A204.1 (cell line): ENCODE measurements at regions not wholly inside any gene's neighbourhood (a gene's known extent, or its start where the extent isn't known, plus 50 kb on each side); places are given as distances from the start of the nearest gene placed in this dataset.

Experiments
- FAIRE-seq: peaks from 2 replicates; lab custom pipeline; 2012; peaks lifted over from hg19 to GRCh38; lab: Jason Lieb, UNC

- FAIRE-seq = no peak
Observed at GRCh38 chr9:86830356-86830755, 117.0 kb downstream of the GAS1 start.

DNA sequence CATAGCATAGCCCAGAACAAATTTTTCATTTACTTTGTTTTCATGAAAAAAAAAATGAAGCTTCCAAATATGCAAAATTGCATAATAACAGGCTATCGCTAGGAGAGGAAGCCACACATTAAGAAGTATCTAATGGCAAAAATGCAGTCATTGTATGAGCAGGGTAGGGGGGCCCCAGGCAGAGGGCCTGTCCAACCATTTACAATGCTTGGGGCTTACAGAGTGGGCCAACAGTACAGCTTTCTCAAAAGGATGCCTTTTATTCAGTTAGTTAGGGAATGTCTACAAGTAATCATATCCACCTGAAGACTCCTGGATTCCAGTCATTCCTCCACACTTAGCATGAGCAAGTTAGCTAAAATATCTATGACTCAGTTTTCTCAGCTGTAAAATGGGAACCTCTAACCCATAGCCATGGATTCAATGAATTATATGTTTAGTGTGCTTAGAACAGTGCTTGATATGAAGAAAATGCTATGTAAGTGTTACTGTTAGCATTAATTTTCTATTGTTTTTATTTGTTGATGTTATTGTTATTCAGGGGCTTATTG is 117.7 kb downstream of the GAS1 start:
- FAIRE-seq = no peak

DNA sequence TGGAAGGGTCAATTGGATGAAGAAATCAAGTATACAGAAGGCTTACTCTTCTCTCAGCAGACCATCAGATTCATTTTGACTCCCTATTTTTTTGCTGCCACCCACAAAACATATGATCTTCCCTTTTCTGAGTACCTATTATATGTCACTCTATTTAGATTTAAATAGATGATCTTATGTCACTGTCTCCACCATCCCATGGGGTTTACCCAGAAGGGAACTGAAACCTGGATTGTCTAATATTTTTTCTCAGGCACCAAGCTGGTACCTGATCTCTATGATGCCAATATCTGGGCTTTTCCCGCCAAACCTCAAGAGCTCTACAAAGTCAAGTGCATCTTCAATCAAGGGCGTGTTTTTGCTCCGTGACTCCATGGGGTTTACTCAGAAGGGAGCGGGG is 118.7 kb downstream of the GAS1 start:
- no peak for FAIRE-seq

DNA sequence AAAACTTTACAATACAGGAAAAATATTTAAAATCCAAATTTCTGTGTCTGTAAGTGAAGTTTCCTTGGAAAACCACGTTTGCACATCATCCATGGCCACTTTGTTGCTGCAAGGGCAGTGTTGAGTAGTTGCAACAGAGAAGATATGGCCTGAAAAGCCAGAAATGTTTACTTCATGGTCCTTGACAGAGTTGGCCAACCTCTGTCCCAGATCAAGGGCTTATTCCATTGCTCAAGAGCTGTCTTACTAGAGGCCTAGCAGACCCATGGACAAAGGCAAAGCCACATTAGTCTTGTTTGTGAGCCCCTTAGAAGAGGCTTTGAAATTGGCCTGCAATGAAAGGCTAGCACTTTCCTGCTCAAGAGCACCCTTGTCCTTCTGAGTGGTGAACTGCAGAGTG is 119.4 kb downstream of the GAS1 start:
- FAIRE-seq = no peak

DNA sequence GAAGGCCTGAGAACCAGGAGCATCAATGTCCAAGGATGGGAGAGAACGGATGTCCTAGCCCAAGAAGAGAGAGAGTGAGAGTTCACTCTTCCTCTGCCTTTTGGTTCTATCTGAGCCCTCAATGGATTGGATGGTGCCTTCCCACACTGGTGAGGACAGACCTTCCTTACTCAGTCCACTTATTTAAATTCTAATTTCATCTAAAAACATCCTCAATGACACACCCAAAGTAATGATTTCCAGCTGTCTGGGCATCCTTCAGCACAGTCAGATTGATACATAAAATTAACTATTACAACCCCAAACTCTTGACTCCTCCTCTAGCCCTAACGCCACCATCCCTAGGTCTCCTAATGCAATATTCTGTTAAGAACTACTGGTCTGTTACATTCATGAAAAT is 122.0 kb downstream of the GAS1 start:
- FAIRE-seq = no peak

- no peak for FAIRE-seq
Observed at GRCh38 chr9:86822006-86822801, 125.1 kb downstream of the GAS1 start.

- FAIRE-seq = no peak
Observed at GRCh38 chr9:86821006-86821845, 126.1 kb downstream of the GAS1 start.

DNA sequence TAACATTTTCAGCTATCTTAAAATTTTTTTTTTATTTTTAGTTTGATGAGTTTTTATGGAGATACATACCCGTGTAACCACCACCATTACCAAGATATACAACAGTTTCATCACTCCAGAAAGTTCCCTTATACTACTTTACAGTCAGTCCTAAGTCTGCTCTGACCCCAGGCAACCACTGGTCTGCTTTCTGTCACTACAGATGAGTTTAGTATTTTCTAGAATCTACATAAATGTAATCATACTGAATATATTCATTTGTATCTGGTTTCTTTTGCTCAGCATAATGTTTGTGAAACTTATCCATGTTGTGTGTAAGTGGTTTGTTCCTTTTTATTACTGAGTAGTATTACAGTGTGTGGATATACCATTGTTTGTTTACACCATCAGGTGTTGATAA is 127.8 kb downstream of the GAS1 start:
- no peak for FAIRE-seq

DNA sequence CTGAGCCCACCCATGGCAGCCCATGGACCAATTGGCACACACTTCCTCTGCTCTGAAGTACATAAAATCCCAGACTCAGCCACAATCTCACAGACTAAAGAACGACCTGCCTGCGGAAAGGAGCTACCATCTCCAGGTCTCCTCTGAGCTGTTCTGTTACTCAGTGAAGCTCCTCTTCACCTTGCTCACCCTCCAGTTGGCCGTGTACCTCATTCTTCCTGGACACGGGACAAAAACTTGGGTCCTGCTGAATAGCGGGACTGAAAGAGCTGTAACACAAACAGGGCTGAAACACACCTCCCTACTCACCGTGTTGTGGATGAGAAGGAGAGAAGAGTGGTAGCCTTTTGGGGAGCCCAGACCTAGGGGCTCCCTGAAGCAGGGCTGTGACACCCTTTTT is 128.7 kb downstream of the GAS1 start:
- no peak for FAIRE-seq

GRCh38 chr9:86816868-86817267 is 130.4 kb downstream of the GAS1 start:
- FAIRE-seq = no peak

GRCh38 chr9:86816366-86816765 is 130.9 kb downstream of the GAS1 start:
- no peak for FAIRE-seq

- FAIRE-seq = no peak
Observed at GRCh38 chr9:86812616-86813015, 134.7 kb downstream of the GAS1 start.

- FAIRE-seq = no peak
Observed at GRCh38 chr9:86809759-86810367, 137.4 kb downstream of the GAS1 start.

DNA sequence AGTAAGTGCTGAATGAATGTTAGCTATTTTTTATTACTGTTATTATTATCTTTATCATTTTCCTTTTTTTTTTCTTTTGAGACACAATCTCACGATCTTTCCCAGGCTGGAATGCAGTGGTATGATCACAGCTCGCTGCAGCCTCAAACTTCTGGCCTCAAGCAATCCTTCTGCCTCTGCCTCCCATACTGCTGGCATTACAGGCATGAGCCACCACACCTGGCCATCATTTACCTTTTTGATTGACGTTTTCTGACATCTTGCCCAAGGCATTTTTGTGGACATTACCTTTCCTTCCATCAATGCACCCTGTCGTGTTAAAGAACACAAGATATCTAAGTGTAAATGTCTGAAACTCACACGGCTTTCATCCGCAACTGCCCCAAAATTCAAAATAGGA is 138.2 kb downstream of the GAS1 start:
- no peak for FAIRE-seq

GRCh38 chr9:86807367-86807976 is 139.8 kb downstream of the GAS1 start:
- FAIRE-seq = no peak

DNA sequence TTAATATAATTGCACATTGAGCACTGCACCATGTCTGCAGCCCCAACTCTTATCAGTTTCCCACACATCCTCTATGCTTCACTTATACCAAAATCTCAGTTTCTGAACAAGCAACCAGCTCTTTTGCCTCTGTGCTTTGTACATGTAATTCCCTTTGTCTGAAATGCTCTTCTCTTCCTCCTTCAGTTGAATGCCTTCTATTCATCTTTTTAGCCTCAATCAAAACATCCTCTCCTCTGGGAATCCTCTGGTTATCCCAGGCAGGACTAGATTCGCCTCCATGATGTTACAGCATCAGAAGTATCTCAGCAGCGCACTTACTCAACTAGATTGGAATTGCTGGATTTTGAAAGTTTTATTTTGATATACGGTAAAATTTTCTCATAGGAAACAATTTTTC is 143.3 kb downstream of the GAS1 start:
- FAIRE-seq = no peak

DNA sequence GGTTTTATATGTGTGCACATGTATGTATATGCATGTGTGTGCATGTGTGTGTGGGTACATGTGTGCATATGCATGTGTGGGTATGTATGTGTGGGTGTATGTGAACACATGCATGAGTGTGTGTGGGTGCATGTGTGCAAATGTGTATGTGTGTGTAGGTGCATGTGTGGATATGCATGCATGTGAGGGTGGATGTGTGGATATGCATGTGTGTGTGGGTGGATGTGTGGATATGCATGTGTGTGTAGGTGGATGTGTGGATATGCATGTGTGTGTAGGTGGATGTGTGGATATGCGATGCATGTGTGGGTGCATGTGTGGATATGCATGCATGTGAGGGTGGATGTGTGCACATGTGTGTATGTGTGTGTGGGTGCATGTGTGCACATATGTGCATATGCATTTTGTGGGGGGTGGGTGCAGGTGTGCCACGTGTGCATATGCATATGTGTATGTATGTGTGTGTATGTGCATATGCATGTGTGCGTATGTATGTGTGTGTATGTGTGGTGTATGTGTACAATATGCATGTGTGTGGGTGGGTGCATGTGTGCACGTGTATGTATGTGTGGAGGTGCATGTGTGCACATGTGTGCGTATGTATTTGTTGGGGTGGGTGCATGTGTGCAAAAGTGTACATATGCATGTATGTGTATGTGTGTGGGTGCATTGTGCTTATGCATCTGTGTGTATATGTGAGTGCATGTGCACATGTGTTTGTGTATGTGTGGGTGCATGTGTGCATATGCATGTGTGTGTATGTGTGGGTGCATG is 144.2 kb downstream of the GAS1 start:
- FAIRE-seq = no peak

GRCh38 chr9:86801246-86801645 is 146.1 kb downstream of the GAS1 start:
- no peak for FAIRE-seq

GRCh38 chr9:86800681-86801080 is 146.6 kb downstream of the GAS1 start:
- FAIRE-seq = no peak

- no peak for FAIRE-seq
Observed at GRCh38 chr9:86798966-86799365, 148.3 kb downstream of the GAS1 start.

DNA sequence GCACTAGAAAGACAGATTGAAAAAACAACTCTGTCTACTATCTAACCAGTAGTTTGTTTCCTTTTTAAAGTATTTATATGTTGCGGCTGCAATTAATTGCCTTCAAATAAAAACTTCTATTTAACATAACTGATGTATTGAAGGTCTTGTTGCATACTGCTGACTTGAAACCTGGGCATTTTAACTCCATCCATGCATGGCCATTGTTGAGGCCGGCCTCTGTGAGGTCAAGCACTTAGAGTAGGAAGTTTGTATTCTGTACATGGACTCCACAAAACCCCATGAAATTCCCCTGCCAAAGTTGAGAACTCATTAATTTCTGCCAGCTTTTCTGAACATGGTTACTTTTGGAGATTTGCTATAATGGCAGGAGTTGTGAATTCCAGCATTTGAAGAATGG is 150.6 kb downstream of the GAS1 start:
- no peak for FAIRE-seq
